HG02852 (cell line): ENCODE measurements at regions not wholly inside any gene's neighbourhood (a gene's known extent, or its start where the extent isn't known, plus 50 kb on each side); places are given as distances from the start of the nearest gene placed in this dataset.
"Not testable (repeated sequence)": the region's sequence is repeated elsewhere in the genome, so short reads cannot be mapped to it uniquely, and the experiment has no call there.

ENCODE experiments used
- ATAC-seq: cut with Tn5 transposase; IDR thresholded peaks from one replicate; pipeline ENCODE4 v1.9.1; 2021; ENCODE audit warnings: mild to moderate bottlenecking, moderate library complexity; ENCODE audit not compliant: unreplicated experiment

GRCh38 chr5:56733580-56733979, 81.8 kb upstream of the MAP3K1 start:
- ATAC-seq, result no peak

GRCh38 chr5:56732121-56732520, 83.2 kb upstream of the MAP3K1 start:
- ATAC-seq, result no peak

GRCh38 chr5:56731473-56731872, 83.9 kb upstream of the MAP3K1 start:
- not testable (repeated sequence) for ATAC-seq

GRCh38 chr5:56729488-56729887, 85.9 kb upstream of the MAP3K1 start:
- no peak for ATAC-seq

GRCh38 chr5:56725711-56726411, 89.5 kb upstream of the MAP3K1 start:
- ATAC-seq, result no peak

- ATAC-seq, result not testable (repeated sequence)
These were observed 90.5 kb upstream of the MAP3K1 start for GRCh38 chr5:56724857-56725256.

- ATAC-seq, result no peak
These were observed 93.0 kb upstream of the MAP3K1 start for GRCh38 chr5:56722317-56722716.

- ATAC-seq, result no peak
These were observed 97.9 kb upstream of the MAP3K1 start for GRCh38 chr5:56717253-56717987.

GRCh38 chr5:56715986-56716385, 99.4 kb upstream of the MAP3K1 start:
- ATAC-seq, result no peak

- ATAC-seq, result no peak
These were observed 102.3 kb upstream of the MAP3K1 start for GRCh38 chr5:56712895-56713591.

- ATAC-seq, result no peak
These were observed 104.3 kb upstream of the MAP3K1 start for GRCh38 chr5:56710826-56711590.

GRCh38 chr5:56706504-56706903, 108.8 kb upstream of the MAP3K1 start:
- ATAC-seq, result no peak

- no peak for ATAC-seq
These were observed 110.1 kb upstream of the MAP3K1 start for GRCh38 chr5:56705217-56705616.

GRCh38 chr5:56703952-56704351, 111.4 kb upstream of the MAP3K1 start:
- ATAC-seq, result no peak

- no peak for ATAC-seq
These were observed 114.6 kb upstream of the MAP3K1 start for GRCh38 chr5:56700711-56701110.

- ATAC-seq, result no peak
These were observed 115.8 kb upstream of the MAP3K1 start for GRCh38 chr5:56699538-56699937.

GRCh38 chr5:56698463-56699381, 116.6 kb upstream of the MAP3K1 start:
- no peak for ATAC-seq

GRCh38 chr5:56696900-56697299, 118.4 kb upstream of the MAP3K1 start:
- no peak for ATAC-seq

GRCh38 chr5:56693220-56693579, 122.1 kb upstream of the MAP3K1 start:
- no peak for ATAC-seq
